ENCODE measurements at regions not wholly inside any gene's neighbourhood (a gene's known extent, or its start where the extent isn't known, plus 50 kb on each side); places are given as distances from the start of the nearest gene placed in this dataset.

DNA sequence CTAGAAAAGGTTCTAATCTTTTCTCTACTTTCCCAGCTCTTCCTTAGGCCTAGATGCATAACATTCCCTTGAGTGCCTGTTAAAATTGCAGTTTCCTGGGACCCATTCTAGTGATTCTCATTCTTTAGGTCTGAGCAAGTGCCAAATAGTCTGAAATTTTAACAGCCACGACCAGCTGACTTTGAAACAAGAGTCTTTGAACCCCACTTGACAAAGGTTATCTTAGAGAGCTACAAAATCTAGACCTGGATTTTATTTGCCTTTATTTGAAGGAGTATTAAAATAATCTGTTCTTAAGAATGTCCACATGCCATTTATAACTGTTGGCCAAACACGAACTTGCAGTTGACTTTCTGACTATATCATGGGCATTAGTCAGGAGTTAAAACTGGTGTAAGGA, 110.2 kb upstream of the LHCGR start:
- H3K4me1 ChIP-seq (ENCODE audit: control insufficient read depth in 1 of 2, insufficient read depth in 2 of 2, low read length in 2 of 2) = no peaks in the 10 kb centered on the region
- intact Hi-C loops (cut with DNase I) = no loop called here
- H3K9me3 ChIP-seq (ENCODE audit: control insufficient read depth, low read length) = no peaks in the 10 kb centered on the region
- ATAC-seq (ENCODE audit: low FRiP score) (no peak), DNase-seq (no peak)
- no peaks in the 10 kb centered on the region for H3K27me3 ChIP-seq (ENCODE audit: control insufficient read depth in 1 of 2, insufficient read depth in 2 of 2, low read length in 1 of 2)
- H3K27ac ChIP-seq (ENCODE audit: low read depth in 1 of 2, low read length in 2 of 2) = no peak overlapping the region
- no peak overlapping the region for H3K4me3 ChIP-seq (ENCODE audit: low read length in 2 of 2)
- WGBS, 2 donors = 8 to 18% methylated on average over 2 of the region's 2 CpGs
- H3K36me3 ChIP-seq (ENCODE audit: control insufficient read depth in 1 of 2, insufficient read depth in 2 of 2, low read length in 1 of 2) = no peaks in the 10 kb centered on the region

DNA sequence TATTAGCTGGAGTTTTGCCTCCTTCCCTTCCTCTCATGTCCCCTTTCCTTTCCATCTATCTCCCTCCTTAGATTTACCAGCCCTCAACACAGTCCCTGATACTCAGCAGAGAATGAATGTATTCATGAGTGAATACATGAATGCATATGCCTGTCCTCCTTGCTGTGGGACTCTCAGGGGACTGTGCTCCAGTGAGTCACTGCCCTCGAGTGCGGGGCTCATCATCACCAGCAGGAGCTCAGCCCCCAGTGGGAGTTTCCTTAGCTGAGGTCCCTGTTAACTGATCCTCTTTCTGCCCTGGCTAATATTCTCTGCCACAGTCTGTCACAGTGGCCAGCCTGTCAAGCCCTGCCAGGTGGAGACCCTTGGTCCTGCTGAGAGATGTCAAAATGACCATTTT, 104.9 kb upstream of the LHCGR start:
- no peak overlapping the region for H3K4me3 ChIP-seq (ENCODE audit: low read length in 2 of 2)
- WGBS, 2 donors = 49 to 65% methylated on average over 2 of the region's 2 CpGs
- no peak for ATAC-seq (ENCODE audit: low FRiP score)

DNA sequence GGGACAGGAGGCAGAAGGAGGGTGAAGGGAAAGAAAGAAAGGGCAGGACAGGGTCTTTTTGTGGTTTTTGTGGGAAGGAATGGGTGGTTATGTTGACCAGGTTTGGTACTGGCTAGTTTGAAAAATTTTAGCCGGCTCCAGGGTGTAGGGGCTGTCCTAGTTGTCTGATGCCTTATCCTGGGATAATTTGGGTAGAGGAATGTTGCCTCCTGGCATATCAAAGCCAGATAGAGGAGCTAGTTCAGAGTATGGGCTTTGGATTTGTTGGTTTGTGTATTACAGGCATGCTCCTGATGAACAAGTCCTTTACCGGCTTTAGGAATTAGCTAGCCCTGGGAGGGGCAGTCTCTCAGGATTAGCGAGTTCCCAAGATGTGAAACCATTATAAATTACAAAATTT, 101.1 kb upstream of the LHCGR start:
- Histone ChIP-seq H3K4me3 (ENCODE audit: low read length in 2 of 2) (no peak overlapping the region), H3K4me1 (ENCODE audit: control insufficient read depth in 1 of 2, insufficient read depth in 2 of 2, low read length in 2 of 2) (no peaks in the 10 kb centered on the region), H3K27ac (ENCODE audit: low read depth in 1 of 2, low read length in 2 of 2) (no peak overlapping the region), H3K9me3 (ENCODE audit: control insufficient read depth, low read length) (no peaks in the 10 kb centered on the region), H3K36me3 (ENCODE audit: control insufficient read depth in 1 of 2, insufficient read depth in 2 of 2, low read length in 1 of 2) (no peaks in the 10 kb centered on the region), H3K27me3 (ENCODE audit: control insufficient read depth in 1 of 2, insufficient read depth in 2 of 2, low read length in 1 of 2) (no peaks in the 10 kb centered on the region)
- ATAC-seq (ENCODE audit: low FRiP score) (no peak), DNase-seq (no peak)
- intact Hi-C loops (cut with DNase I) = no loop called here
- WGBS, 2 donors = 72 to 89% methylated on average over 3 of the region's 3 CpGs

More for the DNA sequence above, 104.9 kb upstream of the LHCGR start:
- intact Hi-C loops (cut with DNase I) = no loop called here
- no peak for DNase-seq
- Histone ChIP-seq H3K36me3 (ENCODE audit: control insufficient read depth in 1 of 2, insufficient read depth in 2 of 2, low read length in 1 of 2) (no peaks in the 10 kb centered on the region), H3K9me3 (ENCODE audit: control insufficient read depth, low read length) (no peaks in the 10 kb centered on the region), H3K4me1 (ENCODE audit: control insufficient read depth in 1 of 2, insufficient read depth in 2 of 2, low read length in 2 of 2) (no peaks in the 10 kb centered on the region), H3K27ac (ENCODE audit: low read depth in 1 of 2, low read length in 2 of 2) (no peak overlapping the region), H3K27me3 (ENCODE audit: control insufficient read depth in 1 of 2, insufficient read depth in 2 of 2, low read length in 1 of 2) (no peaks in the 10 kb centered on the region)

DNA sequence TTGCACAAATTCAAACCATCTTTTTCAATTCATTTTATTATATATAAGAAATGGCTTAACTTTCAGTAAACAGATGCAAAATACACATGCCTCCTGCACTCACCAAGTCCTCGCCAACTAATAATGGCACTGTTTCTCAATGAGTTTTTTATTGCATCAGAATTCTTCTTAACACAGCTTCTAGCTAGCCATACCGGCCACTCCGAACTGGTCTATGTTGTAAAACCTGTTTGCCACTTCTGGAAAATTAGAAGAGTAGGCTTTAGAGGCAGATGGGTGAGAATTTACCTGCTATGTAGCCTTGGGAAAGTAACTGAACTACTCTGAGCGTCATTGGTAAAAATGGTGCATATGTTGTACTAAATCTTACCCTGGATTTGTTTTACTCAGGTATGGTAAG, 100.6 kb upstream of the LHCGR start:
- 92 to 95% methylated on average over 4 of the region's 4 CpGs for WGBS, 2 donors
- ATAC-seq (ENCODE audit: low FRiP score) (no peak), DNase-seq (no peak)
- Histone ChIP-seq H3K4me1 (ENCODE audit: control insufficient read depth in 1 of 2, insufficient read depth in 2 of 2, low read length in 2 of 2) (no peaks in the 10 kb centered on the region), H3K9me3 (ENCODE audit: control insufficient read depth, low read length) (no peaks in the 10 kb centered on the region), H3K36me3 (ENCODE audit: control insufficient read depth in 1 of 2, insufficient read depth in 2 of 2, low read length in 1 of 2) (no peaks in the 10 kb centered on the region), H3K4me3 (ENCODE audit: low read length in 2 of 2) (no peak overlapping the region), H3K27me3 (ENCODE audit: control insufficient read depth in 1 of 2, insufficient read depth in 2 of 2, low read length in 1 of 2) (no peaks in the 10 kb centered on the region), H3K27ac (ENCODE audit: low read depth in 1 of 2, low read length in 2 of 2) (no peak overlapping the region)
- intact Hi-C loops (cut with DNase I) = no loop called here

DNA sequence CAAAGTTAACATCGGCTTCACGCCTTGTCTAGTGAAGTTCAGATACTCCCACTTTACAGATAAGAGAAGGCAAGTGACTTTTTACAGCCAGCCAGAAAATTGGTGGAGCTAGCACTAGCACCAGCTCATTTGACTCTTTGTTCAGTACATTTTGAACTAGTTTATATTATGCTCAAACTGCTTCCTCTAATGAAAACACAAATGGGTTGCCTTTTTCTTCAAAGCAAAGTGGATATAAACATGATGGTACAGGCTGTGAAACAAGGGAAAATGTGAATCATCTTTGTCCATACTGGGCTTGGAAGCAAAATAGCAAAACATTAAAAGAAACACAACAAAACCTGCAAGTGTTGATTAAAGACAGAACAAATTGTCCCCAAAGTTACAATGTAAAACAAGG, 99.6 kb upstream of the LHCGR start:
- DNase-seq = no peak
- H3K4me1 ChIP-seq (ENCODE audit: control insufficient read depth in 1 of 2, insufficient read depth in 2 of 2, low read length in 2 of 2) = no peaks in the 10 kb centered on the region
- H3K9me3 ChIP-seq (ENCODE audit: control insufficient read depth, low read length) = no peaks in the 10 kb centered on the region
- no peaks in the 10 kb centered on the region for H3K27me3 ChIP-seq (ENCODE audit: control insufficient read depth in 1 of 2, insufficient read depth in 2 of 2, low read length in 1 of 2)
- intact Hi-C loops (cut with DNase I) = no loop called here
- WGBS, 2 donors = 85 to 96% methylated on average over 2 of the region's 2 CpGs
- H3K27ac ChIP-seq (ENCODE audit: low read depth in 1 of 2, low read length in 2 of 2) = no peak overlapping the region
- H3K4me3 ChIP-seq (ENCODE audit: low read length in 2 of 2) = no peak overlapping the region
- no peaks in the 10 kb centered on the region for H3K36me3 ChIP-seq (ENCODE audit: control insufficient read depth in 1 of 2, insufficient read depth in 2 of 2, low read length in 1 of 2)
- ATAC-seq (ENCODE audit: low FRiP score) = no peak

DNA sequence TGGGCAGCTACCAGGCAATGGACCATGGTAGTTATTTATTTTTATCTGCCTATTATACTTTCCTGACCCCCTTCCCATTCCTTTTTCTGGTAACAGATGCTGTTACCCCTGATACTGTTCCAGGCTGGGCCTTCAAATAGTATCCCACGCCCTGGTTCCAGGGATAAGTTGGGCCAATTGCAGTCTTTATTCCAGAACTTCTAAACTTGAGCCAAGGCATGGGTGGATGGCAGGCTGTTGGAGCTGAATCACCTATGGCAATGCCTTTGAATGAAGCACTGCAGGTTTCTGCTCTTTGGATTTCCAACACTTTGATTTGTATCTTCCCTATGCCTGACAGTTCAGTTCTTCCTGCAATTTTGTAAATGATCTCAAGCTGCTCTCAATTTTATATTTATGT, 99.2 kb upstream of the LHCGR start:
- Histone ChIP-seq H3K27ac (ENCODE audit: low read depth in 1 of 2, low read length in 2 of 2) (no peak overlapping the region), H3K36me3 (ENCODE audit: control insufficient read depth in 1 of 2, insufficient read depth in 2 of 2, low read length in 1 of 2) (no peaks in the 10 kb centered on the region), H3K9me3 (ENCODE audit: control insufficient read depth, low read length) (no peaks in the 10 kb centered on the region), H3K27me3 (ENCODE audit: control insufficient read depth in 1 of 2, insufficient read depth in 2 of 2, low read length in 1 of 2) (no peaks in the 10 kb centered on the region), H3K4me3 (ENCODE audit: low read length in 2 of 2) (no peak overlapping the region), H3K4me1 (ENCODE audit: control insufficient read depth in 1 of 2, insufficient read depth in 2 of 2, low read length in 2 of 2) (no peaks in the 10 kb centered on the region)
- DNase-seq = no peak
- intact Hi-C loops (cut with DNase I) = no loop called here
- 78 to 94% methylated on average over 1 of the region's 1 CpG for WGBS, 2 donors
- no peak for ATAC-seq (ENCODE audit: low FRiP score)

DNA sequence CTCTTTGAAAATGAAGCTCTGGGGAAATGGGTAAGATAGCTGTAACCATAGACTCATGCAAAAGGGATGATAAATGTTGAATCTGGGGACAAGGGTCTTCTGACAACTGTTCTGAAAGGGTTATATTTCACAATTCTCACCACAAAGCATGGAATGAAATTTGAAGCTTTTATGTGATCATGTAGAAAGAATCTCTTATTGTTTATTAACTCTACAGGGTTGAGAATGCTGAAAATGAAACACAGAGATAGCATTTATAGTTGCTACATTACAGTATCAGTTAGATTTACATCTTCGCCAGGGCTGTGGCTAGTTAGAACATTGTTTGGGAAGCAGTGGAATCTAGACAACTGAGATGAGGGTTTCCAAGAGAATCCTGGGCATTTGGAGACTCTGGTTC, 97.4 kb upstream of the LHCGR start:
- DNase-seq = no peak
- intact Hi-C loops (cut with DNase I) = no loop called here
- Histone ChIP-seq H3K36me3 (ENCODE audit: control insufficient read depth in 1 of 2, insufficient read depth in 2 of 2, low read length in 1 of 2) (no peaks in the 10 kb centered on the region), H3K27me3 (ENCODE audit: control insufficient read depth in 1 of 2, insufficient read depth in 2 of 2, low read length in 1 of 2) (no peaks in the 10 kb centered on the region), H3K4me1 (ENCODE audit: control insufficient read depth in 1 of 2, insufficient read depth in 2 of 2, low read length in 2 of 2) (no peaks in the 10 kb centered on the region), H3K27ac (ENCODE audit: low read depth in 1 of 2, low read length in 2 of 2) (no peak overlapping the region), H3K9me3 (ENCODE audit: control insufficient read depth, low read length) (no peaks in the 10 kb centered on the region), H3K4me3 (ENCODE audit: low read length in 2 of 2) (no peak overlapping the region)
- 55 to 61% methylated on average over 1 of the region's 1 CpG for WGBS, 2 donors
- no peak for ATAC-seq (ENCODE audit: low FRiP score)

DNA sequence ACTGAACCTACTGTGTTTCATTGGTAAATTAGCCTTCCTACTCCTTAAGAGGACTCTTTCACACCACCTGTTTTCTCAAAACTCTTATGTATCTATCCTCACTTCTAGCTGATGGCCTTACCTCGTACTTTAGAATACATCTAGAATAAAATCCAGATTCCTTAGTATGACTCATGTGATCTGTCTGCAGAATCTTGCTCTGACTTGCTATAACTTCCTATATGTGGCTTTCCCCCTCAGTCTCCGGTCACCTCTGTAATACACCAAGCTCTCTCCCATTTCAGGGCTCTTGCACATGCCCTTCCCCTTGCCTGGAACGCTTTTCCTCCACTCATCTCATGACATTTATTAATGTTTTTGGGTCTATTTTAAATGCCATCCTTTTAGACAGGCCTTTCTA, 95.6 kb upstream of the LHCGR start:
- no peaks in the 10 kb centered on the region for H3K27me3 ChIP-seq (ENCODE audit: control insufficient read depth in 1 of 2, insufficient read depth in 2 of 2, low read length in 1 of 2)
- DNase-seq (no peak), ATAC-seq (ENCODE audit: low FRiP score) (no peak)
- no peaks in the 10 kb centered on the region for H3K9me3 ChIP-seq (ENCODE audit: control insufficient read depth, low read length)
- intact Hi-C loops (cut with DNase I) = no loop called here
- H3K27ac ChIP-seq (ENCODE audit: low read depth in 1 of 2, low read length in 2 of 2) = no peak overlapping the region
- no peak overlapping the region for H3K4me3 ChIP-seq (ENCODE audit: low read length in 2 of 2)
- WGBS, 2 donors = 77 to 88% methylated on average over 3 of the region's 3 CpGs
- H3K4me1 ChIP-seq (ENCODE audit: control insufficient read depth in 1 of 2, insufficient read depth in 2 of 2, low read length in 2 of 2) = no peaks in the 10 kb centered on the region
- no peaks in the 10 kb centered on the region for H3K36me3 ChIP-seq (ENCODE audit: control insufficient read depth in 1 of 2, insufficient read depth in 2 of 2, low read length in 1 of 2)

DNA sequence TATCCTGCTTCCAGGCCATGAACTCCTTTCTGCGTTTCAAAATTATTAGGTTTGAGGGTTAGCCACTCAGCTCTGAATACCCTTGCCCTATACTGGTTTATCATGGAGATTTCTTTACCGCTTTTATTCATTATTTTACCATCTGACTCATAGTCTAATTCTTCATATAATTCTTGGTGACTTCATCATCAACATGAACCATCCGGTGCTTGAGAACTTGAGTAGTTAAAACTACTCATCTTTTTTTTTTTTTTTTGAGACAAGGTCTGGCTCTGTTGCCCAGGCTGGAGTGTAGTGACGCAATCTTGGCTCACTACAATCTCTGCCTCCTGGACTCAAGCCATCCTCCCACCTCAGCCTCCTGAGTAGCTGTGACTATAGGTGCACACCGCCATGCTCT, 94.2 kb upstream of the LHCGR start:
- intact Hi-C loops (cut with DNase I) = no loop called here
- Histone ChIP-seq H3K9me3 (ENCODE audit: control insufficient read depth, low read length) (no peaks in the 10 kb centered on the region), H3K4me1 (ENCODE audit: control insufficient read depth in 1 of 2, insufficient read depth in 2 of 2, low read length in 2 of 2) (no peaks in the 10 kb centered on the region), H3K36me3 (ENCODE audit: control insufficient read depth in 1 of 2, insufficient read depth in 2 of 2, low read length in 1 of 2) (no peaks in the 10 kb centered on the region), H3K27ac (ENCODE audit: low read depth in 1 of 2, low read length in 2 of 2) (no peak overlapping the region), H3K4me3 (ENCODE audit: low read length in 2 of 2) (no peak overlapping the region), H3K27me3 (ENCODE audit: control insufficient read depth in 1 of 2, insufficient read depth in 2 of 2, low read length in 1 of 2) (no peaks in the 10 kb centered on the region)
- ATAC-seq (ENCODE audit: low FRiP score) = no peak
- no peak for DNase-seq
- WGBS, 2 donors = 70 to 72% methylated on average over 5 of the region's 5 CpGs
